ENCODE measurements at regions not wholly inside any gene's neighbourhood (a gene's known extent, or its start where the extent isn't known, plus 50 kb on each side); places are given as distances from the start of the nearest gene placed in this dataset.
A peak's percentile ranks its signal among the peaks of the same experiment; 100 is the strongest.
"Not testable (repeated sequence)": the region's sequence is repeated elsewhere in the genome, so short reads cannot be mapped to it uniquely, and the experiment has no call there.

DNA sequence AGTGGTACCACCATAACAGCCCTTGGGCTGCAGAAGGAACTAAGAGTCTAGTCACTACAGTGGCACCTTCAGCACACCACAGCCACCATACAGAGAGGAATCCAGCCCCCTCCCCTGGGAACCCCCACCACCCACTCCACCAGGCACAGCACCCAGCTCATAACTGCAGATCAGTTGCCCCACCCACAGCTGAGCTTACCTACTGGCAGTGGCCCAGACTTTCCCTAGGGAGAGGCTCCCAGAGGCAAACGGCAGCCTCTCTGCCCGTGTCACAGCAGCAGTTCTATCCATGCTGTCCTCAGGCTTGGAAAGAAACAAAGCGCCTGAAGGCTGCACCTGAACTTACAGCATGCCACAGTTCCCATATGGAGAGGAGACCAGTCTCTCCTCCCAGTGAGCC is 372.3 kb downstream of the OR4F29 start:
- not testable (repeated sequence) for H3K36me3 ChIP-seq (ENCODE audit: control insufficient read depth in 3 of 3, insufficient read depth in 2 of 3, low read depth in 1 of 3, low read length in 3 of 3); H3K9me3 ChIP-seq (ENCODE audit: control insufficient read depth in 2 of 2, insufficient read depth in 1 of 2, low read depth in 1 of 2, low read length in 1 of 2); H3K4me3 ChIP-seq (ENCODE audit: low read depth in 1 of 3, low read length in 3 of 3); H3K27me3 ChIP-seq (ENCODE audit: control insufficient read depth in 3 of 3, insufficient read depth in 3 of 3, low read length in 3 of 3); H3K4me1 ChIP-seq (ENCODE audit: control insufficient read depth in 3 of 3, insufficient read depth in 2 of 3, low read depth in 1 of 3, low read length in 2 of 3); FAIRE-seq; H3K27ac ChIP-seq (ENCODE audit: low read depth in 1 of 3, low read length in 2 of 3)
- DNase-seq = peak in 1 of 2 donors; percentile 0
- WGBS, 3 donors = 25 to 89% methylated on average over 1 to 3 of the region's 3 CpGs; no CpG with 5 or more reads in 1 of the 3 donors

DNA sequence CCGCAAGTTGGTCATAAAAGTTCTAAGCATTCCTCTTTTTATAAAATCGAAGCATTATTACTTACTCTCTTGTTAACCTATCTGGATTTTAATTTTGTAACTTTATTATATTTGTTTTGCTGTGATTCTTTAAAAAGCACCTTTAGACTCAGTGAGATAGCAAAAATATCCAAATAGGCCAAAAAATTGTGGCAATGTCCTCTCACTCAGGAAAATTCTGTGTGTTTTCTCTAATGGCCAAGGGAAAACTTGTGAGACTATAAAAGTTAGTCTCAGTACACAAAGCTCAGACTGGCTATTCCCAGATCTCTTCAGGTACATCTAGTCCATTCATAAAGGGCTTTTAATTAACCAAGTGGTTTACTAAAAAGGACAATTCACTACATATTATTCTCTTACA is 386.4 kb downstream of the OR4F29 start, which contains the start of gene OR4F5:
Gene OR4F5 (plus strand): TSS at position 301 of the 400 bp plus-strand sequence.
- H3K4me1 ChIP-seq (ENCODE audit: control insufficient read depth in 3 of 3, insufficient read depth in 2 of 3, low read depth in 1 of 3, low read length in 2 of 3); H3K36me3 ChIP-seq (ENCODE audit: control insufficient read depth in 3 of 3, insufficient read depth in 2 of 3, low read depth in 1 of 3, low read length in 3 of 3); H3K27ac ChIP-seq (ENCODE audit: low read depth in 1 of 3, low read length in 2 of 3); H3K9me3 ChIP-seq (ENCODE audit: control insufficient read depth in 2 of 2, insufficient read depth in 1 of 2, low read depth in 1 of 2, low read length in 1 of 2); DNase-seq; H3K4me3 ChIP-seq (ENCODE audit: low read depth in 1 of 3, low read length in 3 of 3); H3K27me3 ChIP-seq (ENCODE audit: control insufficient read depth in 3 of 3, insufficient read depth in 3 of 3, low read length in 3 of 3): not testable (repeated sequence)
- WGBS, 3 donors = no CpG with 5 or more reads among the region's 2 CpGs
- FAIRE-seq = peak; percentile 75

DNA sequence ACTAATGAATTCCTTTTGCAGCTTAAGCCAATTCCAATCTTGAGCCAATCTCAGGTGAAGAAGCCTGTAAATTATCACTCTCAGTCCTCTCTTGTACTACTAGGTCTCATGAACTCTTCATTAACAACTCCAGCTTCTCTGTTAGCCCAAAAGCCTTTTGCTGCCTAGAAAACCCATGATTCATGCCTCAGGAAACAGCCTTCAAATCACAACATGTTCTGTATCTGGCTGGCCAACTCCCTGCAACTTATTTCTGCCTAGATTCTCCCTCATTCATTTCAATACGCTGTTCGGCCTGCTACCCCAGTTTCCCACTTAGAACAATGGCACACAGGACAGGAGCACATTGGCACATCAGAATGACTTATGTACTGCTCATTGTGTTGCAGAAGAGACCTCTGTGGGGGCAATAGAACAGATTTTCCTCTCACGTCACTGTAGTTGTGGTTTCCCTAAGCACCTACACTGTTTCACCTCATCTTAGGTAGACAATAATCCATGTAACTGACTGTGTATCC is 395.4 kb downstream of the OR4F29 start:
- 77 to 90% (median 77%) methylated on average over 2 to 3 of the region's 3 CpGs for WGBS, 3 donors
- H3K27ac ChIP-seq (ENCODE audit: low read depth in 1 of 3, low read length in 2 of 3); H3K9me3 ChIP-seq (ENCODE audit: control insufficient read depth in 2 of 2, insufficient read depth in 1 of 2, low read depth in 1 of 2, low read length in 1 of 2); FAIRE-seq; H3K4me1 ChIP-seq (ENCODE audit: control insufficient read depth in 3 of 3, insufficient read depth in 2 of 3, low read depth in 1 of 3, low read length in 2 of 3); DNase-seq; H3K36me3 ChIP-seq (ENCODE audit: control insufficient read depth in 3 of 3, insufficient read depth in 2 of 3, low read depth in 1 of 3, low read length in 3 of 3); H3K27me3 ChIP-seq (ENCODE audit: control insufficient read depth in 3 of 3, insufficient read depth in 3 of 3, low read length in 3 of 3); H3K4me3 ChIP-seq (ENCODE audit: low read depth in 1 of 3, low read length in 3 of 3): not testable (repeated sequence)

DNA sequence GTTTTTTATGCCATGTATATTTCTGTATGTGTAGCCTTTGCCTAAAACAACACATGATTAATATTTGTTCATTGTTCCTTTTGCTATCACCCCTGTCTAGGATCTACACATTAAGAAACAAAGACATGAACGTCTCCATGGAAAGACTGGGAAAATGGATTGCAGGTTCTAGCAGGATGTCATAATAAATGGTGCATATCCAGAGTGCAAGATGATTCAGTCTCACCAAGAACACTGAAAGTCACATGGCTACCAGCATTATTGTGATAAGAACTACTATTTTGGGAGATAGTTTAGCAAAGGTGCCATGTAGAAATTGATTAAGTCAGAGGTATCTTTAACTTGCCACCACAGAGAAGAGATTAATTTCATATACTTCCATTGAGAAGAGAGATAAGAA is 398.3 kb downstream of the OR4F29 start:
- not testable (repeated sequence) for FAIRE-seq; H3K27ac ChIP-seq (ENCODE audit: low read depth in 1 of 3, low read length in 2 of 3); H3K27me3 ChIP-seq (ENCODE audit: control insufficient read depth in 3 of 3, insufficient read depth in 3 of 3, low read length in 3 of 3); DNase-seq; H3K9me3 ChIP-seq (ENCODE audit: control insufficient read depth in 2 of 2, insufficient read depth in 1 of 2, low read depth in 1 of 2, low read length in 1 of 2); H3K4me3 ChIP-seq (ENCODE audit: low read depth in 1 of 3, low read length in 3 of 3); H3K36me3 ChIP-seq (ENCODE audit: control insufficient read depth in 3 of 3, insufficient read depth in 2 of 3, low read depth in 1 of 3, low read length in 3 of 3); H3K4me1 ChIP-seq (ENCODE audit: control insufficient read depth in 3 of 3, insufficient read depth in 2 of 3, low read depth in 1 of 3, low read length in 2 of 3)
- no CpG with 5 or more reads among the region's 1 CpG for WGBS, 3 donors

DNA sequence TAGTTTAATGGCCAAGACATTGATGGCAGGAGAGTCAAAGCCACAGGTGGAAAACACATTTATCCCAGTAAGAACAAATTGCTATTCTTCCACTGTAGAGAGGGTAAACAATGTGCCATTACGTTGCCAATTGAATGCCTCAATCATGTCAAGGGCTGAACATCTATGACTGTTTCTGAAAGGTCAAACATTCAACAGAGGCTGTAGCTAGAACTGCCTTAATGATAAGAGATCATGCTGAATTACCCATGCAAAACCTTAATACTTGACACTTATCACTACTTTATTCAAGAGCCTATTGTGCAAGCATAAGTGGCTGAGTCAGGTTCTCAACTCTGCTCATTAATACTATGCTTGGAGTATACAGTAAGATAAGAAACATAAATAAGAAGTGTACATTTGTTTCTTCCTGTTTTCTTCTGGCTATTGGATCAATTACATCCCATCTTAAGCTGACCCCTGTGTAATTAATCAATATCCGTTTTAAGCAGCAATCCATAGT is 409.5 kb downstream of the OR4F29 start:
- no CpG with 5 or more reads among the region's 2 CpGs for WGBS, 3 donors

DNA sequence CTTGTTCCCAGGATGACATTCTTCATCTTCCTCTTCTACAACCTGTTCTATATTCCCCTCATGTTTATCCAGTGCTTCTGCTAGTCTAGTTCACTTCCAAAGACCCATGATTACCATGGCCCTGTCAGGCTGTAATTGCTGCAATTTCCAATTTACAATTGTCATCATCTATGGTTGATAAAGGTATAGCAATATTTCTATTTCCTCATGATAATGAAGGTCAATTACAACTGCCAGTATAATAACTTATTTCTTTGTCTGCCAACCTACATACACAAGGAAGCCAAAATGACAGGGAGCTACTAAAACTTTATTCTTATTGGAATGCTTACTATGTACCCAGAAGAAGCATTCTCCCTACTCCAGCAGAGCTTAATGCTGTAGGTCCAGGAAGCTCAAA is 410.3 kb downstream of the OR4F29 start:
- not testable (repeated sequence) for DNase-seq; H3K4me3 ChIP-seq (ENCODE audit: low read depth in 1 of 3, low read length in 3 of 3); H3K9me3 ChIP-seq (ENCODE audit: control insufficient read depth in 2 of 2, insufficient read depth in 1 of 2, low read depth in 1 of 2, low read length in 1 of 2); H3K4me1 ChIP-seq (ENCODE audit: control insufficient read depth in 3 of 3, insufficient read depth in 2 of 3, low read depth in 1 of 3, low read length in 2 of 3); H3K36me3 ChIP-seq (ENCODE audit: control insufficient read depth in 3 of 3, insufficient read depth in 2 of 3, low read depth in 1 of 3, low read length in 3 of 3); FAIRE-seq; H3K27me3 ChIP-seq (ENCODE audit: control insufficient read depth in 3 of 3, insufficient read depth in 3 of 3, low read length in 3 of 3); H3K27ac ChIP-seq (ENCODE audit: low read depth in 1 of 3, low read length in 2 of 3)

More for the DNA sequence above, 409.5 kb downstream of the OR4F29 start:
- H3K4me1 ChIP-seq (ENCODE audit: control insufficient read depth in 3 of 3, insufficient read depth in 2 of 3, low read depth in 1 of 3, low read length in 2 of 3); H3K27ac ChIP-seq (ENCODE audit: low read depth in 1 of 3, low read length in 2 of 3); H3K4me3 ChIP-seq (ENCODE audit: low read depth in 1 of 3, low read length in 3 of 3); H3K27me3 ChIP-seq (ENCODE audit: control insufficient read depth in 3 of 3, insufficient read depth in 3 of 3, low read length in 3 of 3); H3K36me3 ChIP-seq (ENCODE audit: control insufficient read depth in 3 of 3, insufficient read depth in 2 of 3, low read depth in 1 of 3, low read length in 3 of 3); DNase-seq; FAIRE-seq; H3K9me3 ChIP-seq (ENCODE audit: control insufficient read depth in 2 of 2, insufficient read depth in 1 of 2, low read depth in 1 of 2, low read length in 1 of 2): not testable (repeated sequence)

DNA sequence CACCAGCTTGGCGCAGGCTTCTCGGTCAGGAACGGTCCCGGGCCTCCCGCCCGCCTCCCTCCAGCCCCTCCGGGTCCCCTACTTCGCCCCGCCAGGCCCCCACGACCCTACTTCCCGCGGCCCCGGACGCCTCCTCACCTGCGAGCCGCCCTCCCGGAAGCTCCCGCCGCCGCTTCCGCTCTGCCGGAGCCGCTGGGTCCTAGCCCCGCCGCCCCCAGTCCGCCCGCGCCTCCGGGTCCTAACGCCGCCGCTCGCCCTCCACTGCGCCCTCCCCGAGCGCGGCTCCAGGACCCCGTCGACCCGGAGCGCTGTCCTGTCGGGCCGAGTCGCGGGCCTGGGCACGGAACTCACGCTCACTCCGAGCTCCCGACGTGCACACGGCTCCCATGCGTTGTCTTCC is 422.3 kb downstream of the OR4F29 start:
- H3K27ac ChIP-seq (ENCODE audit: low read depth in 1 of 3, low read length in 2 of 3); H3K36me3 ChIP-seq (ENCODE audit: control insufficient read depth in 3 of 3, insufficient read depth in 2 of 3, low read depth in 1 of 3, low read length in 3 of 3); FAIRE-seq; H3K27me3 ChIP-seq (ENCODE audit: control insufficient read depth in 3 of 3, insufficient read depth in 3 of 3, low read length in 3 of 3); H3K9me3 ChIP-seq (ENCODE audit: control insufficient read depth in 2 of 2, insufficient read depth in 1 of 2, low read depth in 1 of 2, low read length in 1 of 2); DNase-seq; H3K4me3 ChIP-seq (ENCODE audit: low read depth in 1 of 3, low read length in 3 of 3); H3K4me1 ChIP-seq (ENCODE audit: control insufficient read depth in 3 of 3, insufficient read depth in 2 of 3, low read depth in 1 of 3, low read length in 2 of 3): not testable (repeated sequence)
- WGBS, 3 donors = 1% methylated on average over 22 of the region's 52 CpGs; no CpG with 5 or more reads in 2 of the 3 donors

DNA sequence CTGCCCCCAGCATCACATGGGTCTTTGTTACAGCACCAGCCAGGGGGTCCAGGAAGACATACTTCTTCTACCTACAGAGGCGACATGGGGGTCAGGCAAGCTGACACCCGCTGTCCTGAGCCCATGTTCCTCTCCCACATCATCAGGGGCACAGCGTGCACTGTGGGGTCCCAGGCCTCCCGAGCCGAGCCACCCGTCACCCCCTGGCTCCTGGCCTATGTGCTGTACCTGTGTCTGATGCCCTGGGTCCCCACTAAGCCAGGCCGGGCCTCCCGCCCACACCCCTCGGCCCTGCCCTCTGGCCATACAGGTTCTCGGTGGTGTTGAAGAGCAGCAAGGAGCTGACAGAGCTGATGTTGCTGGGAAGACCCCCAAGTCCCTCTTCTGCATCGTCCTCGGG is 434.2 kb downstream of the OR4F29 start:
- H3K4me1 ChIP-seq (ENCODE audit: control insufficient read depth in 3 of 3, insufficient read depth in 2 of 3, low read depth in 1 of 3, low read length in 2 of 3); H3K4me3 ChIP-seq (ENCODE audit: low read depth in 1 of 3, low read length in 3 of 3); H3K27me3 ChIP-seq (ENCODE audit: control insufficient read depth in 3 of 3, insufficient read depth in 3 of 3, low read length in 3 of 3); DNase-seq; H3K9me3 ChIP-seq (ENCODE audit: control insufficient read depth in 2 of 2, insufficient read depth in 1 of 2, low read depth in 1 of 2, low read length in 1 of 2); H3K36me3 ChIP-seq (ENCODE audit: control insufficient read depth in 3 of 3, insufficient read depth in 2 of 3, low read depth in 1 of 3, low read length in 3 of 3); H3K27ac ChIP-seq (ENCODE audit: low read depth in 1 of 3, low read length in 2 of 3); FAIRE-seq: not testable (repeated sequence)
- WGBS, 3 donors = 95 to 98% (median 98%) methylated on average over 6 to 8 of the region's 12 CpGs

DNA sequence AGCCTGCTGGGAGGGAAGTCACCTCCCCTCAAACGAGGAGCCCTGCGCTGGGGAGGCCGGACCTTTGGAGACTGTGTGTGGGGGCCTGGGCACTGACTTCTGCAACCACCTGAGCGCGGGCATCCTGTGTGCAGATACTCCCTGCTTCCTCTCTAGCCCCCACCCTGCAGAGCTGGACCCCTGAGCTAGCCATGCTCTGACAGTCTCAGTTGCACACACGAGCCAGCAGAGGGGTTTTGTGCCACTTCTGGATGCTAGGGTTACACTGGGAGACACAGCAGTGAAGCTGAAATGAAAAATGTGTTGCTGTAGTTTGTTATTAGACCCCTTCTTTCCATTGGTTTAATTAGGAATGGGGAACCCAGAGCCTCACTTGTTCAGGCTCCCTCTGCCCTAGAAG is 435.5 kb downstream of the OR4F29 start:
- not testable (repeated sequence) for DNase-seq; H3K9me3 ChIP-seq (ENCODE audit: control insufficient read depth in 2 of 2, insufficient read depth in 1 of 2, low read depth in 1 of 2, low read length in 1 of 2); H3K27me3 ChIP-seq (ENCODE audit: control insufficient read depth in 3 of 3, insufficient read depth in 3 of 3, low read length in 3 of 3); H3K36me3 ChIP-seq (ENCODE audit: control insufficient read depth in 3 of 3, insufficient read depth in 2 of 3, low read depth in 1 of 3, low read length in 3 of 3); H3K4me3 ChIP-seq (ENCODE audit: low read depth in 1 of 3, low read length in 3 of 3); H3K4me1 ChIP-seq (ENCODE audit: control insufficient read depth in 3 of 3, insufficient read depth in 2 of 3, low read depth in 1 of 3, low read length in 2 of 3); H3K27ac ChIP-seq (ENCODE audit: low read depth in 1 of 3, low read length in 2 of 3); FAIRE-seq
- WGBS, 3 donors = 71 to 94% (median 90%) methylated on average over 1 to 6 of the region's 6 CpGs
